GM23248 (cell line): ENCODE measurements at regions not wholly inside any gene's neighbourhood (a gene's known extent, or its start where the extent isn't known, plus 50 kb on each side); places are given as distances from the start of the nearest gene placed in this dataset.

Experiments used
- EZH2 ChIP-seq: fragments of 200-600 bp; sonication (generic); IDR thresholded peaks from 2 replicates; pipeline ENCODE4 v1.6.1; 2018; ENCODE audit warnings: antibody characterized with exemption, mild to moderate bottlenecking; ENCODE audit not compliant: insufficient read depth, poor library complexity, severe bottlenecking
- EZH2phosphoT487 ChIP-seq: fragments of 200-600 bp; sonication (generic); IDR thresholded peaks from 2 replicates; pipeline ENCODE4 v1.6.1; 2018; ENCODE audit warnings: antibody characterized with exemption, moderate library complexity, mild to moderate bottlenecking, low read depth; ENCODE audit not compliant: insufficient read depth

- TF ChIP-seq EZH2phosphoT487 (no peak), EZH2 (no peak)
Measured at GRCh38 chr1:88293691-88294190, 390.3 kb upstream of the PKN2 start.
